Liver (tissue), 8 donors: ENCODE measurements at regions not wholly inside any gene's neighbourhood (a gene's known extent, or its start where the extent isn't known, plus 50 kb on each side); places are given as distances from the start of the nearest gene placed in this dataset.

Experiments
- DNase-seq: peaks from one replicate; pipeline ENCODE4 v3.0.0-alpha.2; 2017; ENCODE audit warnings: low spot score
- H3K27ac ChIP-seq, 2 donors: one replicate each; pipeline ENCODE4 v1.7.0; 2013; ENCODE audit warnings: inconsistent platforms in 2 of 2, low read length in 2 of 2, control low read depth in 1 of 2, low read depth in 1 of 2, mild to moderate bottlenecking in 1 of 2
- H3K27me3 ChIP-seq, 4 donors: one replicate each; pipeline versions ENCODE4 v1.6.1 to v1.7.0; 2013; ENCODE audit warnings: low read length in 3 of 4, inconsistent platforms in 1 of 4, mild to moderate bottlenecking in 1 of 4, moderate library complexity in 1 of 4; ENCODE audit not compliant: control insufficient read depth in 4 of 4, insufficient read depth in 4 of 4
- H3K36me3 ChIP-seq, 4 donors: one replicate each; pipeline versions ENCODE4 v1.6.1 to v1.7.0; 2013; ENCODE audit warnings: low read length in 3 of 4, mild to moderate bottlenecking in 3 of 4, low read depth in 1 of 4, moderate library complexity in 1 of 4; ENCODE audit not compliant: control insufficient read depth in 4 of 4, insufficient read depth in 3 of 4
- H3K4me1 ChIP-seq, 4 donors: one replicate each; pipeline versions ENCODE4 v1.6.1 to v1.7.0; 2013; ENCODE audit warnings: low read length in 3 of 4, mild to moderate bottlenecking in 3 of 4, moderate library complexity in 1 of 4; ENCODE audit not compliant: control insufficient read depth in 4 of 4, insufficient read depth in 4 of 4
- H3K4me3 ChIP-seq, 3 donors: one replicate each; pipeline versions ENCODE4 v1.6.1 to v1.7.0; 2013; ENCODE audit warnings: low read length in 3 of 3, control low read depth in 1 of 3, low read depth in 1 of 3, mild to moderate bottlenecking in 1 of 3
- H3K9ac ChIP-seq, 2 donors: one replicate each; pipeline ENCODE4 v1.7.0; 2013; ENCODE audit warnings: low read length in 2 of 2, mild to moderate bottlenecking in 2 of 2, moderate library complexity in 2 of 2, control low read depth in 1 of 2, low read depth in 1 of 2
- H3K9me3 ChIP-seq, 4 donors: one replicate each; pipeline versions ENCODE4 v1.6.1 to v1.7.0; 2013; ENCODE audit warnings: low read length in 3 of 4; ENCODE audit not compliant: control insufficient read depth in 4 of 4
- EGR1 ChIP-seq, 2 donors: IDR thresholded peaks; 2 replicates each; pipeline ENCODE4 v1.6.1; 2016 to 2018; ENCODE audit warnings: antibody characterized with exemption in 2 of 2, low read depth in 2 of 2
- FOXA1 ChIP-seq: IDR thresholded peaks from 2 replicates; pipeline ENCODE4 v1.6.1; 2016; ENCODE audit warnings: antibody characterized with exemption
- FOXA2 ChIP-seq: IDR thresholded peaks from 2 replicates; pipeline ENCODE4 v1.6.1; 2016; ENCODE audit warnings: antibody characterized with exemption
- GABPA ChIP-seq, 2 donors: IDR thresholded peaks in 1 of 2; conservative IDR thresholded peaks in 1 of 2; 2 replicates each; pipeline ENCODE4 v1.6.1; 2016; ENCODE audit warnings: antibody characterized with exemption in 2 of 2, mild to moderate bottlenecking in 1 of 2, moderate library complexity in 1 of 2
- HNF4G ChIP-seq: IDR thresholded peaks from 2 replicates; pipeline ENCODE4 v1.6.1; 2016; ENCODE audit warnings: antibody characterized with exemption
- JUND ChIP-seq, 2 donors: IDR thresholded peaks; 2 replicates each; pipeline ENCODE4 v1.6.1; 2016; ENCODE audit warnings: antibody characterized with exemption in 2 of 2
- RAD21 ChIP-seq, 2 donors: IDR thresholded peaks; 2 replicates each; pipeline ENCODE4 v1.6.1; 2016; ENCODE audit warnings: antibody characterized with exemption in 2 of 2, mild to moderate bottlenecking in 2 of 2
- SP1 ChIP-seq: IDR thresholded peaks from 2 replicates; pipeline ENCODE4 v1.6.1; 2018; ENCODE audit warnings: antibody characterized with exemption, mild to moderate bottlenecking
- TAF1 ChIP-seq: conservative IDR thresholded peaks from 2 replicates; pipeline ENCODE4 v1.6.1; 2016; ENCODE audit warnings: antibody characterized with exemption, mild to moderate bottlenecking
- YY1 ChIP-seq: IDR thresholded peaks from 2 replicates; pipeline ENCODE4 v1.6.1; 2016; ENCODE audit warnings: antibody characterized with exemption, mild to moderate bottlenecking
- WGBS: extraction: QIAGEN DNeasy Blood & Tissue Kit; methylation state at CpG from one replicate; pipeline ENCODE4 v1.1.7; 2013; 5-methylcytosine and 5-hydroxymethylcytosine counted together
- TF ChIP-seq, protein P1 (sequence below): IDR thresholded peaks from 2 replicates; pipeline ENCODE4 v1.6.1; 2016; ENCODE audit warnings: antibody characterized with exemption, mild to moderate bottlenecking
- TF ChIP-seq, protein P2 (sequence below): fragments of 150-350 bp; IDR thresholded peaks from 2 replicates; pipeline ENCODE4 v1.5.1; 2017; ENCODE audit warnings: improper control_type of control experiment, low read depth, low read length; ENCODE audit not compliant: missing input control
- donor health status: healthy.
- donor health status: healthy.
- donor health status: healthy.
- donor health status: healthy.
- donor health status: healthy.

DNA sequence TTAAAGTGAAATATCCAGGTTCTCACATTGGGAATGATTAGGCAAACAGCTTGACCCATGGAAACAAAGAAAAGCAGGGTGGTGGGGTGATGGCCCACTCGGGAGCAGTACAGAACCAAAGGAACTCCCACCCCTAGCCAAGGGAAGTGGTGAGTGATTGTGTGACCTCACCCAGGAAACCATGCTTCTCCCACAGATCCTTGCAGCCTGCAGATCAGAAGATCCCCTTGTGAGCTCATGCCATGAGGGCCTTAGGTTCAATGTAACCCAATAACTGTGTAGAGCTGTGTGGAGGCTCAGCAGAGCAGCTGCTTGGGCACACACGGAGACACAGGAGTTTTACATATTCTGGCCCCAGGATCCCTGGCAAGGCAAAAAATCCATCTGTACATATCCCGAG is 311.8 kb upstream of the DPYD start (continued):
- TF ChIP-seq, protein P1, sequence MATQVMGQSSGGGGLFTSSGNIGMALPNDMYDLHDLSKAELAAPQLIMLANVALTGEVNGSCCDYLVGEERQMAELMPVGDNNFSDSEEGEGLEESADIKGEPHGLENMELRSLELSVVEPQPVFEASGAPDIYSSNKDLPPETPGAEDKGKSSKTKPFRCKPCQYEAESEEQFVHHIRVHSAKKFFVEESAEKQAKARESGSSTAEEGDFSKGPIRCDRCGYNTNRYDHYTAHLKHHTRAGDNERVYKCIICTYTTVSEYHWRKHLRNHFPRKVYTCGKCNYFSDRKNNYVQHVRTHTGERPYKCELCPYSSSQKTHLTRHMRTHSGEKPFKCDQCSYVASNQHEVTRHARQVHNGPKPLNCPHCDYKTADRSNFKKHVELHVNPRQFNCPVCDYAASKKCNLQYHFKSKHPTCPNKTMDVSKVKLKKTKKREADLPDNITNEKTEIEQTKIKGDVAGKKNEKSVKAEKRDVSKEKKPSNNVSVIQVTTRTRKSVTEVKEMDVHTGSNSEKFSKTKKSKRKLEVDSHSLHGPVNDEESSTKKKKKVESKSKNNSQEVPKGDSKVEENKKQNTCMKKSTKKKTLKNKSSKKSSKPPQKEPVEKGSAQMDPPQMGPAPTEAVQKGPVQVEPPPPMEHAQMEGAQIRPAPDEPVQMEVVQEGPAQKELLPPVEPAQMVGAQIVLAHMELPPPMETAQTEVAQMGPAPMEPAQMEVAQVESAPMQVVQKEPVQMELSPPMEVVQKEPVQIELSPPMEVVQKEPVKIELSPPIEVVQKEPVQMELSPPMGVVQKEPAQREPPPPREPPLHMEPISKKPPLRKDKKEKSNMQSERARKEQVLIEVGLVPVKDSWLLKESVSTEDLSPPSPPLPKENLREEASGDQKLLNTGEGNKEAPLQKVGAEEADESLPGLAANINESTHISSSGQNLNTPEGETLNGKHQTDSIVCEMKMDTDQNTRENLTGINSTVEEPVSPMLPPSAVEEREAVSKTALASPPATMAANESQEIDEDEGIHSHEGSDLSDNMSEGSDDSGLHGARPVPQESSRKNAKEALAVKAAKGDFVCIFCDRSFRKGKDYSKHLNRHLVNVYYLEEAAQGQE = no peak

DNA sequence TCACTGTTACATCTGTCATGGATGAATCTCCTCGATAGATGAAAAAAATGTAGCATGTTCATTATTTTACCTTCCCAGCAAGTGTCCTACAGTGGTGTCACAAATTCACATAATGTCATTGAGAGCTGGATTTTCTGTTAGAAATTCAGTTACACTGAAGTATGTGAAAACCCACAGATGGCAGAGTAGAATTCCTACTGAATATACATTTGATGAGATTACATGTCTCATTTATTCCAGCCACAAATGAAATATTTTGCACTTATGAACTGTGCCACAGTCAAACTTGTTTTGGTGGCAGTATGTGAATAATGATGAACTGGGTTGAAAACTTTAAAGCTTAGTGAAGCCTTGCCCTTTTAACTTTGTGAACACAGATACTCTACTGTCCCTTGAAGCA is 301.9 kb upstream of the DPYD start:
- no peak for DNase-seq
- peaks cover 0 to 4% (median 2%) of the 10 kb centered on the region in 4 donors for H3K27me3 ChIP-seq
- TF ChIP-seq RAD21 (IDR thresholded peaks at IDR 0.05) (no peak), FOXA2 (no peak), GABPA (IDR thresholded peaks at IDR 0.05 in 1 of 2, conservative IDR thresholded peaks at IDR 0.05 in 1 of 2) (no peak), HNF4G (no peak), FOXA1 (no peak)
- TF ChIP-seq, protein P1 = no peak
- no peaks in the 10 kb centered on the region for H3K36me3 ChIP-seq
- peaks cover 0 to 1% (median 0%) of the 10 kb centered on the region in 4 donors for H3K4me1 ChIP-seq
- no peak overlapping the region for H3K4me3 ChIP-seq
- H3K27ac ChIP-seq = no peak overlapping the region
- 80% methylated on average over 1 of the region's 1 CpG for WGBS
- H3K9ac ChIP-seq = no peak overlapping the region
- no peaks in the 10 kb centered on the region for H3K9me3 ChIP-seq

DNA sequence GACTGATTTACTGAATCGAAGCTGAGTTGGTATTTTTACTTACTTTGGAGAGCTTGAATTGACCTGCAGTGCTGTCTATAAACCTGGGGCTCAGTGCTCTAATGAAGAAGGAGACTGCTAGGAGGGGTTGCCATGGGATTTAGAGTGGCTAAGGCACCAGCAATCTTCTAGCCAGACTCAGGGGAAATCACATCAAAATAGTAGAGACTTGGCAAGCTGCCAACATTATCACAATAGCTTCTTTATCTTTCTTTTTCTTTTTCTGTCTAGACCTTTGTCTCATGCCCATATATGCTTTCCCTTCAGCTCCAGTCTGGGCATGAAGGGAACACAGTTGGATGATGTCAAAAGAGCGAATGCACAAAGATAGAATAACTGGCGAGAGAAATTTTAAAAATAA is 301.1 kb upstream of the DPYD start:
- Histone ChIP-seq H3K36me3 (no peaks in the 10 kb centered on the region), H3K27me3 (peaks cover 0 to 4% (median 2%) of the 10 kb centered on the region in 4 donors), H3K4me1 (peaks cover 0 to 1% (median 0%) of the 10 kb centered on the region in 4 donors), H3K27ac (no peak overlapping the region), H3K9ac (no peak overlapping the region), H3K4me3 (no peak overlapping the region), H3K9me3 (no peaks in the 10 kb centered on the region)
- 89% methylated on average over 3 of the region's 3 CpGs for WGBS
- no peak for DNase-seq
- TF ChIP-seq RAD21 (IDR thresholded peaks at IDR 0.05) = no peak
- TF ChIP-seq SP1 = no peak
- no peak for TF ChIP-seq EGR1 (IDR thresholded peaks at IDR 0.05; ENCODE audit: low read depth in 2 of 2)
- no peak for TF ChIP-seq FOXA2
- no peak for TF ChIP-seq YY1
- no peak for TF ChIP-seq JUND (IDR thresholded peaks at IDR 0.05)
- TF ChIP-seq, protein P2, sequence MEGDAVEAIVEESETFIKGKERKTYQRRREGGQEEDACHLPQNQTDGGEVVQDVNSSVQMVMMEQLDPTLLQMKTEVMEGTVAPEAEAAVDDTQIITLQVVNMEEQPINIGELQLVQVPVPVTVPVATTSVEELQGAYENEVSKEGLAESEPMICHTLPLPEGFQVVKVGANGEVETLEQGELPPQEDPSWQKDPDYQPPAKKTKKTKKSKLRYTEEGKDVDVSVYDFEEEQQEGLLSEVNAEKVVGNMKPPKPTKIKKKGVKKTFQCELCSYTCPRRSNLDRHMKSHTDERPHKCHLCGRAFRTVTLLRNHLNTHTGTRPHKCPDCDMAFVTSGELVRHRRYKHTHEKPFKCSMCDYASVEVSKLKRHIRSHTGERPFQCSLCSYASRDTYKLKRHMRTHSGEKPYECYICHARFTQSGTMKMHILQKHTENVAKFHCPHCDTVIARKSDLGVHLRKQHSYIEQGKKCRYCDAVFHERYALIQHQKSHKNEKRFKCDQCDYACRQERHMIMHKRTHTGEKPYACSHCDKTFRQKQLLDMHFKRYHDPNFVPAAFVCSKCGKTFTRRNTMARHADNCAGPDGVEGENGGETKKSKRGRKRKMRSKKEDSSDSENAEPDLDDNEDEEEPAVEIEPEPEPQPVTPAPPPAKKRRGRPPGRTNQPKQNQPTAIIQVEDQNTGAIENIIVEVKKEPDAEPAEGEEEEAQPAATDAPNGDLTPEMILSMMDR = no peak
- TF ChIP-seq FOXA1 = no peak
- no peak for TF ChIP-seq GABPA (IDR thresholded peaks at IDR 0.05 in 1 of 2, conservative IDR thresholded peaks at IDR 0.05 in 1 of 2)
- TF ChIP-seq TAF1 = no peak
- no peak for TF ChIP-seq HNF4G
